ENCODE measurements at regions not wholly inside any gene's neighbourhood (a gene's known extent, or its start where the extent isn't known, plus 50 kb on each side); places are given as distances from the start of the nearest gene placed in this dataset.
"Not testable (repeated sequence)": the region's sequence is repeated elsewhere in the genome, so short reads cannot be mapped to it uniquely, and the experiment has no call there.

DNA sequence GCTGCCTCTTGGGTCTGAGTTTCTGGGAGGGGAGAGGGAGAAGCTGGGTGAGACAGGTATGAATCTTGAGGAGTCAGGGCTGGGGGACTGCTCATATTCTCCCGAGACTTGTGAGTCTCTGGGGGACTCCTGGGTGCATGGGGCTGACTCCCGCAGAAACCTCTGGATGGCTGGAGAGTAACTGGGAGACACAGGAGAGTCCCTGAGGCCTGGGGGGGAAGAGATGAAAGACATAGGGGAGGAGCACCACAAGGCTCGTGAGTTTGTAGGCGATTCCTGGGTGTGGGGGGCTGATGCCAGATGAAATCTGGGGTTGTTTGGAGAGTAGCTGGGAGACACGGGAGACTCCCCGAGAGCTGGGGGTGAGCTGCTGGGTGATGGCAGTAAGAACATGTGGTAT, 120.4 kb upstream of the ANKRD30BL start:
- not testable (repeated sequence) for TF ChIP-seq CTCF (IDR thresholded peaks at IDR 0.05; ENCODE audit: low read depth, low read length, missing input control); JUND (IDR thresholded peaks at IDR 0.05); GABPA (IDR thresholded peaks at IDR 0.05 in 1 of 2, conservative IDR thresholded peaks at IDR 0.05 in 1 of 2); RAD21 (IDR thresholded peaks at IDR 0.05)
- TF ChIP-seq, protein P1, sequence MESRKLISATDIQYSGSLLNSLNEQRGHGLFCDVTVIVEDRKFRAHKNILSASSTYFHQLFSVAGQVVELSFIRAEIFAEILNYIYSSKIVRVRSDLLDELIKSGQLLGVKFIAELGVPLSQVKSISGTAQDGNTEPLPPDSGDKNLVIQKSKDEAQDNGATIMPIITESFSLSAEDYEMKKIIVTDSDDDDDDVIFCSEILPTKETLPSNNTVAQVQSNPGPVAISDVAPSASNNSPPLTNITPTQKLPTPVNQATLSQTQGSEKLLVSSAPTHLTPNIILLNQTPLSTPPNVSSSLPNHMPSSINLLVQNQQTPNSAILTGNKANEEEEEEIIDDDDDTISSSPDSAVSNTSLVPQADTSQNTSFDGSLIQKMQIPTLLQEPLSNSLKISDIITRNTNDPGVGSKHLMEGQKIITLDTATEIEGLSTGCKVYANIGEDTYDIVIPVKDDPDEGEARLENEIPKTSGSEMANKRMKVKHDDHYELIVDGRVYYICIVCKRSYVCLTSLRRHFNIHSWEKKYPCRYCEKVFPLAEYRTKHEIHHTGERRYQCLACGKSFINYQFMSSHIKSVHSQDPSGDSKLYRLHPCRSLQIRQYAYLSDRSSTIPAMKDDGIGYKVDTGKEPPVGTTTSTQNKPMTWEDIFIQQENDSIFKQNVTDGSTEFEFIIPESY (IDR thresholded peaks at IDR 0.05): not testable (repeated sequence)

Measured in liver (tissue), 3 donors.